ENCODE measurements at regions not wholly inside any gene's neighbourhood (a gene's known extent, or its start where the extent isn't known, plus 50 kb on each side); places are given as distances from the start of the nearest gene placed in this dataset.
"Not testable (repeated sequence)": the region's sequence is repeated elsewhere in the genome, so short reads cannot be mapped to it uniquely, and the experiment has no call there.

DNA sequence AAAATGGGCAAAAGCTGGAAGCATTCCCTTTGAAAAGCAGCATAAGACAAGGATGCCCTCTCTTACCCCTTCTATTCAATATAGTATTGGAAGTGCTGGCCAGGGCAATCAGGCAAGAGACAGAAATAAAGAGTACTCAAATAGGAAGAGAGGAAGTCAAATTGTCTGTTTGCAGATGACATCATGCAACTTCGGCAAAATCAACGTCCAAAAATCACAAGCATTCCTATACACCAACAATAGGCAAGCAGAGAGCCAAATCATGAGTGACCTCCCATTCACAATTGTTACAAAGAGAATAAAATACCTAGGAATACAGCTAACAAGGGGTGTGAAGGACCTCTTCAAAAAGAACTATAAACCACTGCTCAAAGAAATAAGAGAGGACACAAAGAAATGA is 192.0 kb upstream of the FBN2 start:
- H3K4me2 ChIP-seq (ENCODE audit: low read depth, low read length); H3K36me3 ChIP-seq (replicated peaks in 1 of 2; ENCODE audit: control insufficient read depth in 1 of 2, insufficient read depth in 2 of 2, low read length in 2 of 2); H2AFZ ChIP-seq (ENCODE audit: low read length); POLR2A ChIA-PET; in situ Hi-C loops (cut with HindIII; ENCODE audit: extremely low pct_ligation_motif_present, low pct_unique_long_range_greater_than_20kb); H4K20me1 ChIP-seq (ENCODE audit: insufficient read depth, low read length); H3K27ac ChIP-seq (ENCODE audit: extremely low read length, insufficient read depth, low read length); CTCF ChIA-PET (ENCODE audit: low intra/inter-chr PET ratio, low total read pairs); H3K27me3 ChIP-seq (ENCODE audit: control insufficient read depth in 1 of 2, insufficient read depth in 2 of 2, low read length in 2 of 2); DNase-seq (ENCODE audit: low spot score); H3K9me3 ChIP-seq (ENCODE audit: low read length); BruUV-seq (replicated peaks); ATAC-seq; H3K79me2 ChIP-seq (ENCODE audit: insufficient read depth, low read length); H3K9ac ChIP-seq (ENCODE audit: insufficient read depth, low read depth, low read length); FAIRE-seq; H3K4me1 ChIP-seq (ENCODE audit: insufficient read depth, low read length); intact Hi-C loops (cut with micrococcal nuclease; ENCODE audit: unreplicated experiment); H3K4me3 ChIP-seq (replicated peaks in 1 of 3; ENCODE audit: insufficient read depth in 1 of 3, low read depth in 2 of 3, low read length in 3 of 3); TF ChIP-seq ATF7 (CRISPR knock-in tag; IDR thresholded peaks at IDR 0.05): not testable (repeated sequence)
- peak; percentile 39; the same call in 1 of the 2 replicates for TF ChIP-seq ATF7 (IDR thresholded peaks at IDR 0.05)
- 0% methylated on average over 2 of the region's 2 CpGs for WGBS (ENCODE audit: low lambda C conversion rate)

DNA sequence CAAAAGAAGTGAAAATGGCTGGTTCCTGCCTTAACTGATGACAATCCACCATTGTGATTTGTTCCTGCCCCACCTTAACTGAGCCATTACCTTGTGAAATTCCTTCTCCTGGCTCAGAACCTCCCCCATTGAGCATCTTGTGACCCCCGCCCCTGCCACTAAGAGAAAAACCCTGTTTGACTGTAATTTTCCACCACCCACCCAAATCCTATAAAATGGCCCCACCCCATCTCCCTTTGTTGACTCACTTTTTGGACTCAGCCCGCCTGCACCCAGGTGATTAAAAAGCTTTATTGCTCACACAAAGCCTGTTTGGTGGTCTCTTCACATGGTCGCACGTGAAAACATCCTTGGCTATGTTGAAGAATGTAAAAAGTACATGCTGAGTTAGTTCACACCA is 197.6 kb upstream of the FBN2 start:
- BruUV-seq (replicated peaks); H3K4me1 ChIP-seq (ENCODE audit: insufficient read depth, low read length); H3K79me2 ChIP-seq (ENCODE audit: insufficient read depth, low read length); H3K9ac ChIP-seq (ENCODE audit: insufficient read depth, low read depth, low read length); H3K36me3 ChIP-seq (replicated peaks in 1 of 2; ENCODE audit: control insufficient read depth in 1 of 2, insufficient read depth in 2 of 2, low read length in 2 of 2); CTCF ChIA-PET (ENCODE audit: low intra/inter-chr PET ratio, low total read pairs); H4K20me1 ChIP-seq (ENCODE audit: insufficient read depth, low read length); in situ Hi-C loops (cut with HindIII; ENCODE audit: extremely low pct_ligation_motif_present, low pct_unique_long_range_greater_than_20kb); intact Hi-C loops (cut with micrococcal nuclease; ENCODE audit: unreplicated experiment); FAIRE-seq; H3K9me3 ChIP-seq (ENCODE audit: low read length); ATAC-seq; POLR2A ChIA-PET; H3K4me2 ChIP-seq (ENCODE audit: low read depth, low read length); H2AFZ ChIP-seq (ENCODE audit: low read length); DNase-seq (ENCODE audit: low spot score); H3K27ac ChIP-seq (ENCODE audit: extremely low read length, insufficient read depth, low read length); H3K4me3 ChIP-seq (replicated peaks in 1 of 3; ENCODE audit: insufficient read depth in 1 of 3, low read depth in 2 of 3, low read length in 3 of 3); H3K27me3 ChIP-seq (ENCODE audit: control insufficient read depth in 1 of 2, insufficient read depth in 2 of 2, low read length in 2 of 2): not testable (repeated sequence)
- 34% methylated on average over 4 of the region's 4 CpGs for WGBS (ENCODE audit: low lambda C conversion rate)

DNA sequence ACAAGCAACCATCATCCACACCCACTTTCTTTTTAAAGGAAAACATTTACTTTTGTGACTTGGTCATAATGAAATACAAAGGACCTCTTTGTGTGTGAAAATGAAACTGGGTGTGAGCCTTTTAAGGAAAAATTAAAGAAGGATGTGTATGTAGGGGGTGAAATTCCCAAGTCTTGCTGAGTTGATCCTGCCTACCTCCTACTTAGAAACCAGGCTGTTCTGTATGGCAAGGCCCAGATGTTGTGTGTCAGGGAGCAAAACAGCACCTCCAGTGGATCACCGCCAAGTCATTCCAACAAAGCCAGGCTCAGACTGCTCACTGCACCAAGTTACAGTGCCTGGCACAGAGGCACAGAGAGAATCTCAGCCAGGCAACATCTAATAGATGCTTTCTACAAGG is 198.5 kb upstream of the FBN2 start:
- no peak overlapping the region for H3K27ac ChIP-seq (ENCODE audit: extremely low read length, insufficient read depth, low read length)
- ATAC-seq = no peak
- WGBS (ENCODE audit: low lambda C conversion rate) = 10% methylated on average over 1 of the region's 1 CpG
- no peaks in the 10 kb centered on the region for H4K20me1 ChIP-seq (ENCODE audit: insufficient read depth, low read length)
- intact Hi-C loops (cut with micrococcal nuclease; ENCODE audit: unreplicated experiment) = no loop called here
- no peak overlapping the region for H3K4me2 ChIP-seq (ENCODE audit: low read depth, low read length)
- ChIA-PET POLR2A (no interaction called here), CTCF (ENCODE audit: low intra/inter-chr PET ratio, low total read pairs) (no interaction called here)
- DNase-seq (ENCODE audit: low spot score) = no peak
- no peaks in the 10 kb centered on the region for H3K9me3 ChIP-seq (ENCODE audit: low read length)
- FAIRE-seq = no peak
- no peak overlapping the region for H3K9ac ChIP-seq (ENCODE audit: insufficient read depth, low read depth, low read length)
- no peaks in the 10 kb centered on the region for H3K27me3 ChIP-seq (ENCODE audit: control insufficient read depth in 1 of 2, insufficient read depth in 2 of 2, low read length in 2 of 2)
- no peaks in the 10 kb centered on the region for H3K79me2 ChIP-seq (ENCODE audit: insufficient read depth, low read length)
- in situ Hi-C loops (cut with HindIII; ENCODE audit: extremely low pct_ligation_motif_present, low pct_unique_long_range_greater_than_20kb) = no loop called here
- H3K4me1 ChIP-seq (ENCODE audit: insufficient read depth, low read length) = no peaks in the 10 kb centered on the region
- no TSS peak for BruUV-seq (replicated peaks)
- H3K36me3 ChIP-seq (replicated peaks in 1 of 2; ENCODE audit: control insufficient read depth in 1 of 2, insufficient read depth in 2 of 2, low read length in 2 of 2) = no peaks in the 10 kb centered on the region
- H3K4me3 ChIP-seq (replicated peaks in 1 of 3; ENCODE audit: insufficient read depth in 1 of 3, low read depth in 2 of 3, low read length in 3 of 3) = no peak overlapping the region
- H2AFZ ChIP-seq (ENCODE audit: low read length) = no peak overlapping the region
- TF ChIP-seq HES4 (CRISPR knock-in tag; IDR thresholded peaks at IDR 0.05; ENCODE audit: borderline replicate concordance) = no peak
- no peak for TF ChIP-seq JUND (CRISPR knock-in tag; IDR thresholded peaks at IDR 0.05)
- no peak for TF ChIP-seq ZNF652 (CRISPR knock-in tag; IDR thresholded peaks at IDR 0.05; ENCODE audit: borderline replicate concordance, low read depth)
- TF ChIP-seq, protein P1, sequence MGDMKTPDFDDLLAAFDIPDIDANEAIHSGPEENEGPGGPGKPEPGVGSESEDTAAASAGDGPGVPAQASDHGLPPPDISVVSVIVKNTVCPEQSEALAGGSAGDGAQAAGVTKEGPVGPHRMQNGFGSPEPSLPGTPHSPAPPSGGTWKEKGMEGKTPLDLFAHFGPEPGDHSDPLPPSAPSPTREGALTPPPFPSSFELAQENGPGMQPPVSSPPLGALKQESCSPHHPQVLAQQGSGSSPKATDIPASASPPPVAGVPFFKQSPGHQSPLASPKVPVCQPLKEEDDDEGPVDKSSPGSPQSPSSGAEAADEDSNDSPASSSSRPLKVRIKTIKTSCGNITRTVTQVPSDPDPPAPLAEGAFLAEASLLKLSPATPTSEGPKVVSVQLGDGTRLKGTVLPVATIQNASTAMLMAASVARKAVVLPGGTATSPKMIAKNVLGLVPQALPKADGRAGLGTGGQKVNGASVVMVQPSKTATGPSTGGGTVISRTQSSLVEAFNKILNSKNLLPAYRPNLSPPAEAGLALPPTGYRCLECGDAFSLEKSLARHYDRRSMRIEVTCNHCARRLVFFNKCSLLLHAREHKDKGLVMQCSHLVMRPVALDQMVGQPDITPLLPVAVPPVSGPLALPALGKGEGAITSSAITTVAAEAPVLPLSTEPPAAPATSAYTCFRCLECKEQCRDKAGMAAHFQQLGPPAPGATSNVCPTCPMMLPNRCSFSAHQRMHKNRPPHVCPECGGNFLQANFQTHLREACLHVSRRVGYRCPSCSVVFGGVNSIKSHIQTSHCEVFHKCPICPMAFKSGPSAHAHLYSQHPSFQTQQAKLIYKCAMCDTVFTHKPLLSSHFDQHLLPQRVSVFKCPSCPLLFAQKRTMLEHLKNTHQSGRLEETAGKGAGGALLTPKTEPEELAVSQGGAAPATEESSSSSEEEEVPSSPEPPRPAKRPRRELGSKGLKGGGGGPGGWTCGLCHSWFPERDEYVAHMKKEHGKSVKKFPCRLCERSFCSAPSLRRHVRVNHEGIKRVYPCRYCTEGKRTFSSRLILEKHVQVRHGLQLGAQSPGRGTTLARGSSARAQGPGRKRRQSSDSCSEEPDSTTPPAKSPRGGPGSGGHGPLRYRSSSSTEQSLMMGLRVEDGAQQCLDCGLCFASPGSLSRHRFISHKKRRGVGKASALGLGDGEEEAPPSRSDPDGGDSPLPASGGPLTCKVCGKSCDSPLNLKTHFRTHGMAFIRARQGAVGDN (CRISPR knock-in tag; IDR thresholded peaks at IDR 0.05) = no peak
- TF ChIP-seq ZNF496 (CRISPR knock-in tag; IDR thresholded peaks at IDR 0.05; ENCODE audit: insufficient replicate concordance) = no peak
- TF ChIP-seq ATM (IDR thresholded peaks at IDR 0.05; ENCODE audit: borderline replicate concordance) = no peak
- TF ChIP-seq ZNF30 (CRISPR knock-in tag; IDR thresholded peaks at IDR 0.05) = no peak
- no peak for TF ChIP-seq ZNF326 (CRISPR knock-in tag; IDR thresholded peaks at IDR 0.05; ENCODE audit: borderline replicate concordance)

Measured in HepG2 (cell line).